HG03097 (cell line): ENCODE measurements at regions not wholly inside any gene's neighbourhood (a gene's known extent, or its start where the extent isn't known, plus 50 kb on each side); places are given as distances from the start of the nearest gene placed in this dataset.
"Not testable (repeated sequence)": the region's sequence is repeated elsewhere in the genome, so short reads cannot be mapped to it uniquely, and the experiment has no call there.

ENCODE experiments used
- ATAC-seq: cut with Tn5 transposase; IDR thresholded peaks from one replicate; pipeline ENCODE4 v1.9.1; 2021; ENCODE audit not compliant: unreplicated experiment, low FRiP score

GRCh38 chr10:4254101-4254994 lies 469.3 kb upstream of the KLF6 start:
- ATAC-seq = no peak

- no peak for ATAC-seq
These were observed 467.7 kb upstream of the KLF6 start for GRCh38 chr10:4252701-4253100.

- peak; percentile 89 for ATAC-seq
These were observed 465.5 kb upstream of the KLF6 start for GRCh38 chr10:4250587-4250887.

GRCh38 chr10:4249841-4250586 lies 465.0 kb upstream of the KLF6 start:
- ATAC-seq = no peak

- no peak for ATAC-seq
These were observed 462.4 kb upstream of the KLF6 start for GRCh38 chr10:4247379-4247778.

GRCh38 chr10:4246881-4247358 lies 461.9 kb upstream of the KLF6 start:
- no peak for ATAC-seq

DNA sequence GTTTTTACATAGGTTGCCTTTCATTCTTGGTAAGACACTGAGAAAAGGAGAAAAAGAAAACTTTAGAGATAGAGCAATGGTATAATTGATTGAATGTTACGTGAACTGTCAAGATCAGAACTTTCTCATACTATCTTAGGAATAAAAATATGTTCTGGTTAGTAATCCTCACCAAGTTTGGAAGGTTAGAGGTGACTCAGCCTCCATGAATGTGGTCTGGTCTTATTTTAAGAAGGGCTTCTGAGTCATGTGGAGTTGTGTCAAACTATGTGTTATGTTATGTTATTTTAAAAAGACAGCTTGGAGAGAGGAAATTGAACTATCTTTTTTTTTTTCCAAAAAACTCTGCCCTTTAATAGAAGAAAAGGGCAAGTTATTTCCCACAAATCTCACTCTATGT lies 458.6 kb upstream of the KLF6 start:
- ATAC-seq = no peak

DNA sequence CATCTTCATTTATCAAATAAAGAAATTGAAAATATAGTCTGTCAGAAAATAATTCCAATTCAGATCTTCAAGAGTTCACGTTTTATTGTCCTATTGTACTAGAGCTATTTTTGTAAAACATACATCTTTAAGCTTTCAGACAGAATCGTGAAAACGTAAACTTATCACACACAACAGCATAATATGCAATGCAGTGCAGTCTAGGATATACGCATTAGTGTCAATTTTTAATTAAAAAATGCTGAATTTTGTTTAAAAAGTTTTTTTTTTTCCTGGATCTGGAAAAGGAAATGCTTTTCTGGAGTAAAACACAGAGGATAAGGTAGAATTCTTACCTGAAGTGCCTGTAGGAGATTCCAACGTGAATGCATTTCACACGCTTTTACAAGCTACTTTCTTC lies 458.2 kb upstream of the KLF6 start:
- no peak for ATAC-seq

DNA sequence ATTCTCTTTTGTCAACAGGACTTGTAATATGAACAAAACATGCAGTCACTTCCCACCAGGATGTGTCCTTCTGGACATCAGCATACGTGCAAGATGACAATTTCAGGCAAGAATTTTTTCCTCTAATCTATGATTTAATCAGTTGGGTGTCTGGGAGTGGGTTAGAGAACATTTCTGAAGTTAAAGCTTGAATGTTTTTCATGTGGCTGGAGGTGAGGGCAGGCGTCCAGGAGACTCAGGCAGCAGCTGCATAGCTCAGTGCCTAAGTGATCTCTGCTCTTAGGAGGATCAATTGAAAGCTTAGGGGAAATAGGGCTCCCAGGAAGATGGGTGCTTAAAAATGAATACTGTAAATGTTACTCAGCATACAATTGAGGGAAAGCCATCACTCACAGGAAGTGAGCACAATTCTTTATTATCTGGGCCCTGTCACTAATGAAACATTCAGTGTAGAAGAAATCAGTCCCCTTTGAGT lies 457.6 kb upstream of the KLF6 start:
- no peak for ATAC-seq

- no peak for ATAC-seq
These were observed 456.8 kb upstream of the KLF6 start for GRCh38 chr10:4241724-4242345.

DNA sequence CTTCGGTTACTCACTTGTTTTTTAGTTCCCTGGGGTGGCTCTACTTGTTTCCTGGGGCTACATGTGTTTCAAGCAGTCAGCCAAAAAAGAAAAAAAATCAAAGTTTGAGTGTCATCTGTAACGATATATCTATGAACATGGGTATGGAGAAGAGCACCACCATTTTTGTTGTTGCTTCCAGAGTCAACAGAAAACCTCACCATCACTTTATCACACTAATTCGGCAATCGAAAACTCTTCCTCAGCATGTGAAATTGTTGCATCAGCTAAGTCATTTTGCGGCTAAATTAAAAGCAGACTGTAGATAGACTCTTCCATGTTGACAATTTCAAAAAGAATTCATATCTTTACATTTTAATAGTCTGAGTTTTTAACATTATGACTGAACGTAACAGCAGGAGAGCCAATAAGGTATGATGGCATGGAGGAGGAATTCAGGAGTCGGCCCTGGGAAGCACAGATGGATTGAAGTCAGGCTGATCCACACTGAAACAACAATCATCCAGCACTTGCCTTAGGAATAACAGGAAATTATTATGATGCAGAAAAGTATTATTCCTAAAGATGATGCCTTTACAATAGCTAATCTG lies 455.7 kb upstream of the KLF6 start:
- ATAC-seq = no peak

DNA sequence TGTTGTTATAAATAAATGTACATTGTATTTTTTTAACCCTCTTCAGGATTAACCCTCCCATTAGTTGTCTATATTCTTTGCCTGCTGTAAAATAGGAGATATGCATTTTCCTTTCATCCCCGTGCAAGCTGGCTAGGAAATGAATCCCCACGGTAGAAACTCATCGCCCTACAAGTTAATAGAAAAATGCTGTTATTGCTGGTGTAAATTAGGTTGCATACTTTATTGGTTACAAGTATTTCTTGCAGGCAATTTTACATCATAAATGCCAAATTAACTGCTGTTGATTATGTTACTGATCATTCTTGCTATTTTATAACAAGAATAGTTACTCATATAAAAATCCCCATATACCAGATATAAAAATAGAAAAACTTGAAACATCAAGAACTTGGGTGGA lies 454.2 kb upstream of the KLF6 start:
- ATAC-seq = no peak

GRCh38 chr10:4236905-4237304 lies 451.9 kb upstream of the KLF6 start:
- not testable (repeated sequence) for ATAC-seq

GRCh38 chr10:4234661-4235060 lies 449.7 kb upstream of the KLF6 start:
- no peak for ATAC-seq

DNA sequence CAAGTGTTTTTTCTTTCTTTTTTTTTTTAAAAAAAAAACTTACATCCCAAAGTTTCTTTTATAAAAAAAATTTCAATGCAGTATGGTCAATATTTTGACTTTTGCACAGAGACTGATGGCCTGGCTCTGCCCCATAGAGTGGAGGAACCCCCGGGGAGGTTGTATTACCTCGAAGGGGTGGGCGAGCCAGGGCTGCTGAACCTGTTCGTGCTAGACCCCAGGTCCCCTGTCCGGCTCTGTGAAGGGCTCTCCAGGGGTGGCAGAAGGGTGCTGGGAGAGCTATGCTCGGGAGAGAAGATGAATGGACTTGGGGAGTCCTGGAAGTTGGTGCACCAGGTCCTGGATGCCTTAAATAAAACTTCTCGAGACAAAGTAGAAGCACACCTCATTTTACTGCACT lies 446.4 kb upstream of the KLF6 start:
- no peak for ATAC-seq

- ATAC-seq = no peak
These were observed 445.0 kb upstream of the KLF6 start for GRCh38 chr10:4230036-4230435.

- ATAC-seq = no peak
These were observed 444.1 kb upstream of the KLF6 start for GRCh38 chr10:4229106-4229505.

- ATAC-seq = no peak
These were observed 442.6 kb upstream of the KLF6 start for GRCh38 chr10:4227586-4227985.

DNA sequence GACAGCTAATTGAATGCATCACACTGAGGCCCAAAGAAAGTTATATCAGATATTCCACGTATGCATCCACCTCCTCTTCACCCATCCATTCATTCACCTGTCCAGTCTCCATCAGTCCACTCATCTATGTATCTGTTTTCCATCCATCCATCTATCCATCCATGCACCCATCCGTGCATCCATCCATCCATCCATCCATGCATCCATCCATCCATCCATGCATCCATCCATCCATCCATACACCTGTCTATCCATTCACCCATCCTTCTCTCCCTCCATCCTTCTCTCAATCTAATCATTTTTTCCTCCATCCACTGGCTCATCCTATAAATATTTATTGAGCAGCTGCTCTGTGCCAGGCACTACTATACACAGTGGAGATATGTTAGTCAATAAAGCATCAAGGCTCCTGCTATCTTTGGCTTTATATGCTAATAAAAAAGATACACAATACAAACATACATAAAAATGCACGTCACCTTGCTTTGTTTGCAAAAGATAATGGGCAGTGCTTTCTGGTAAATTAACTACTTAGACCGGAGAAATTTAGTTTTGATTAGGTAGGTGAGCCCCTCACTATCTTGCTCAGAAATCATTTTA lies 442.0 kb upstream of the KLF6 start:
- no peak for ATAC-seq

- ATAC-seq = no peak
These were observed 439.2 kb upstream of the KLF6 start for GRCh38 chr10:4224178-4224577.

GRCh38 chr10:4221310-4221709 lies 436.3 kb upstream of the KLF6 start:
- not testable (repeated sequence) for ATAC-seq
